CD4-positive, alpha-beta T cell treated with Interferon alpha-2 for 1 hour (primary cell): ENCODE measurements at regions not wholly inside any gene's neighbourhood (a gene's known extent, or its start where the extent isn't known, plus 50 kb on each side); places are given as distances from the start of the nearest gene placed in this dataset.

Experiments used
- DNase-seq, 2 donors: peaks; one replicate each; pipeline ENCODE4 v3.0.0-alpha.2; 2020 to 2022

DNA sequence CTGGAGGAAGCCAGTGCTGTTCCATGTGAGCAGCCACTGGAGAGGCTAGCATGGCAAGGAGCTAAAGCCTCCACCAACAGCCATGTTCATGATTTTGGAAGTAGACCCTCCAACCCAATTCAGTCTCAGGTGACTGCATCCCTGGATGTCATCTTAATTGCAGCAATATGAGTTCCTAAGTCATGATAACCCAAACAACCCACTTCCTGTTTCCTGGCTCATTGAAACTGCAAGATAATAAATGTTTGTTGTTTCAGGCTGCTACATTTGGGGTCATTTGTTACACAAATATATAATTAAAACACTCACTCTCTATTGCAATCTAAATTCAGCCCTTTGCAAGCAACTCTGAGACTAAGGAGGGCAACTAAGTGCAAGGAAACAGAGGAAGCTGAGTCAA, 62.4 kb upstream of the SLC24A5 start:
- no peak for DNase-seq

DNA sequence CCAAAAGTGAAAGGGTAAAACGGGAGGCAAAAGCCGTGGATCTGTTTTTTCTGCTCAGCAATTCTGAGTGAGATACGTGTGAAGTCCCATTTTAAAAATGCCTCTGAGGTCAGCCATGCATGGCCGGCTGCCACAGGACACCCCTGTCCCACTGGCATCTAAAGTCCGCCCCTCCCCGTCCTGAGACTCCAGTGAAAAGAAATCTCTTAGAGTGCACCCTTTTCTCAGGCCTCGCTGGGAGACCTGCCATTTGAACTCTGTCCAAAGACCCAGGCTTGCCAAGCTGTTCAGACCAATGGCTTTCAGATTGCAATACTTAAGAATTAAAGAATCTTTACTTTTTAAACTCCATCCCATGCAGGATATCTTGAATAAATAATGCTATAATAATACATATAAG, 61.0 kb upstream of the SLC24A5 start:
- no peak for DNase-seq

GRCh38 chr15:48060396-48060795, 60.4 kb upstream of the SLC24A5 start:
- DNase-seq: no peak

GRCh38 chr15:48061605-48062004, 59.2 kb upstream of the SLC24A5 start:
- DNase-seq: no peak

DNA sequence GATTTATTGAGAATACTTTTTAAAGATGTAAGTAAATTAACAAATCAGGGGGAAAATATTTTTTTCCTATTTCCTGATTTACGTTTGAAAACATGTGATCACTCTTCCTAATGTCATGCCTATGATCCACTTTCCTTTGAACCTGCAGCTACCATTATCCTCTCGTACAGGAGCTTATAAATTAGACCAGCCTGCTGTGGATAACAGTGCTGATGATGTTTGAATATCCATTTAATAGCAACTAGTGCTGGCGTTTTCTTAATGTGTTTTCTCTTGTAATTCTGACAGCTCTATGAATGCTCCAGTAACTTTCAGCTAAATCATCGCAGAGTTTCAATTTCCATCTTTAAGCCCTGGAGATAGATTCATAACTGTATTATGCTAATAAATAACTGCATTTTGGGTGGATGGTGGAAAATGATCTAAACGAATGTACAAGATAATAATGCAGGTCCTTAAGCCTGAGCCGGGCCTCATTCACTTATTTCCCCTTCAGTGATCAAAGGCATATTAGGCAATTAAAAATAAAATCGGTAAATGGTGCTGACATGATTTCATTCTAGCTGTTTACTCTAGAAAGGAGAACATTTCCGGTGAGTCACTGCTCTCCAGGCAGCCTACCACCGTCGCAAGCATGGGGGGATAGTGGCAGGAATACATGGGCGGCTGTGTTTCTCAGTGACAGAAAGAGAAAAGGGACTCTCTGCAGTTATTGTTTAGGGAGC, 58.5 kb upstream of the SLC24A5 start:
- no peak for DNase-seq

DNA sequence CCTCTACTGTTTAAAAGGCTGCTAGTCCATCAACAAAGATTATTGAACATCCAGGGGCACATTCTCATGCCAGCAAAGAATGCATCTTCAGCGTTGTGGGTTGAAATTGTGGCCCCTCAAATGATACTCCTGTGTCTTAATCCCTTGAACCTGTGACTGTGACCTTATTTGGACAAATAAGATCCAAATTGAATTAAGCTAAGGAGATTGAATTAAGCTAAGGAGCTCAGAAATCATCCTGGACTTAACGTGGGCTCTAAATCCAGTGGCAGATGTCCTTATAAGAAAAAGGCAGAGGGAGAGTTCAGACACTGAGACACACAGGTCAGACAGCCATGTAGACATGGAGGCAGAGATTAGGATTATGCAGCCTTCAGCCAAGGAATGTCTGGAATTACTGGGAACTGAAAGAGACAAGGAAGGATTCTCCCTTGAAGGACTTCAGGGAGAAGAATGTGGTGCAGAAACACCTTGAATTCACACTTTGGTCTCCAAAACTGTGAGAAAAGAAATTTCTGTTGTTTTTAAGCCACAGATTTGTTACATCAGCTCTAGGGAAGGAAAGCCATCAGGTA, 57.3 kb upstream of the SLC24A5 start:
- DNase-seq: no peak

DNA sequence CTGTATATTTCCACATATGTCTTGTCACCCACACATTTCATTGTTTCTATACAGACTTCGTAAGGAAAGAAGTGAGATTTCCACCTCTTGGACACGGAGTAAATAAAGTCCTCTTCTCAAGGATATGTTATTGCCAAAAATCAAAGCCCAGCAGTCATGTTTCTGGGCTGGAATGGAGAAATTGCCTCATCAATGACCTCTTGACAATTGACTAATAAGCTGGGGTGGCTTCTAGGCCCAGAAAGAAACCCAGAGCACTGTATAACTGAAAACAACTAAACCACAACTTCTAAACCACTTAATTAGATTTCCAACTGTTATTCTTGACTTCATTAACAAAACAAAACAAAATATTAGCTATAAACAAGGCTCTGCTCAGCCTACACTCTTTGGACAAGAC, 56.4 kb upstream of the SLC24A5 start:
- no peak for DNase-seq

DNA sequence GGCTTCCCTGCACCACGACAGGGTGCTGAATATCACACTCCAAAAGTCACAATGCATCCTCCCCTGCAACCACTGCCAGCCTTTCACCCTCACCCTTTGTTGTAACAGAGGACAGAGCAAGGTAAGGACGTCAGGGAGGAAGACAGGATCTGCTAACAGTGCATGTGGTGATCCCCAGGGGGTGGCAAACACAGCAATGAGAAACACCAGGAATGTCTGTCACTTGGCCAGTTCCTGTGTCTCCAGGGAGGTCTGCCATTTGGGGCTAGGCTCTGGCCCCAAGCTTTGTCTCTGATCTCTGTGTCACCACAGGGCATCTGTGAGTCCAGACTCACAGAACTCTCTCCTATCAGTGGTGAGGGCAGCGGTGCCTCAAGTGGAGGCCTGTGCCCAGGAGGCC, 54.3 kb upstream of the SLC24A5 start:
- DNase-seq: no peak
